ENCODE measurements at regions not wholly inside any gene's neighbourhood (a gene's known extent, or its start where the extent isn't known, plus 50 kb on each side); places are given as distances from the start of the nearest gene placed in this dataset.

DNA sequence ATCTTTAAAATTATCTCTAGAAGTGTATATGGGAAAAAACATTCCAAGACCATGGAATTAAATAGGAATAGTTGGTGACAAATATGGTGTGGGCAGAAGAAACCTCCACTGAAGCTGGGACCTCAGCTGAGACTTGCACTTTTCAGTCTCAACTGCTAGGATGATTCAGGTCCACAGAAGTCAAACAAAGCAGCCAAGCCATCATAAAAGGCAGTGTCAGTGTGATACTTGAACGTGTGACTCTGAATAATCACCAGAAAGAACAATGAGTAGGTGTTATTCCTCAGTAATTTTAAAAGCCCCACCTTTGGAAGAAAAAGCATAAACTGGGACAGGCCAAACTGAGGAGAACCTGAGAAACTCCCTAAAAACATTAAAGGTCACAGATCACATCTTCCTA is 90.7 kb downstream of the ZNF281 start:
- in situ Hi-C loops (cut with MboI; ENCODE audit: low sequenced_read_pairs): no loop called here

DNA sequence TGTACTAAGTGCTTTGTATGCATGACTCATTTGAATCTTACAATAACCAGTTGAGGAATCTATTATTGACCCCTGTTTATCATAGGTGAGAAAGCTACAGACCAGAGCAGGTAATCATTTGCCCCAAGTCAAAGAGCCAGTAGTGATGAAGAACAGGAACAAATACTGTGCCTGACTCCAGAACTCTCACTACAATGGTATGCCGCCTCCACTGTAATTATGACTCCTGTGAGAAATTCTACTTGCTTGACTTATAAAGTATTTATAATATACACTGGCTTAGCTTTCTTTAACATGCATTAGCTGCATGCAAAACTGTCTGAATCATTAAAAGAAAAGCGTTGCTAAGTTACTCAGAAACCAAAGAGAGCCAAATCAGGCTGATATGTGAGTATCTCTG is 92.6 kb downstream of the ZNF281 start:
- in situ Hi-C loops (cut with MboI; ENCODE audit: low sequenced_read_pairs): no loop called here

DNA sequence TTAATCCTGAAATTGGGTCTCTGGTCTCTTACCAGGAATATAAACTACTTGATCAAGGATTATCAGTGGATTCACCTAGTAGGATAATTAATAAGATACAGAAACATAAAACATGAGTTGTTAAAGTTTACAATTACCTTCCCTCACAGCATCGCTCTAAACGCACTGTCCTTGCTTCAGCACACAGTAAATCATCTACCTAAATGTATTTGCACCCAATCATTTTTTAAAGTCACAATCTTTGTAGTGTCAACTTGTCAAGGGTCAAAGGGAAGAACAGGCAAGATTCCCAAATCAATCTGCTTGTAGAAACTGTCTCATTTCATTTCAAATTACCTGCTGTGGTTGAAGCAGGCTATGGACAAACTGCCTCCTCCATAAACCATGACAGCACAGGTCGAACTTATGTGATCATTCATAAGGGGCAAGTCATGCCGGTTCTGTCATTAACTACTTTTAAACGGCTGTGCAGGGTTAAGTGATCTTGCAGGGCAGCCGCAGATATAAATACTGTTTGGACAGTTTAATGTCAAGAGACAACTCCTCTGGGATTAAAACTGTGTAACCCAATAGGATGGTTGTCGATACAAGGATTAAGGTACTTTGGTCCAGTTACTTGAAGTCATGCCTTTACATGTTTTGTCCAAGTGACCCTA is 93.6 kb downstream of the ZNF281 start:
- in situ Hi-C loops (cut with MboI; ENCODE audit: low sequenced_read_pairs): no loop called here

DNA sequence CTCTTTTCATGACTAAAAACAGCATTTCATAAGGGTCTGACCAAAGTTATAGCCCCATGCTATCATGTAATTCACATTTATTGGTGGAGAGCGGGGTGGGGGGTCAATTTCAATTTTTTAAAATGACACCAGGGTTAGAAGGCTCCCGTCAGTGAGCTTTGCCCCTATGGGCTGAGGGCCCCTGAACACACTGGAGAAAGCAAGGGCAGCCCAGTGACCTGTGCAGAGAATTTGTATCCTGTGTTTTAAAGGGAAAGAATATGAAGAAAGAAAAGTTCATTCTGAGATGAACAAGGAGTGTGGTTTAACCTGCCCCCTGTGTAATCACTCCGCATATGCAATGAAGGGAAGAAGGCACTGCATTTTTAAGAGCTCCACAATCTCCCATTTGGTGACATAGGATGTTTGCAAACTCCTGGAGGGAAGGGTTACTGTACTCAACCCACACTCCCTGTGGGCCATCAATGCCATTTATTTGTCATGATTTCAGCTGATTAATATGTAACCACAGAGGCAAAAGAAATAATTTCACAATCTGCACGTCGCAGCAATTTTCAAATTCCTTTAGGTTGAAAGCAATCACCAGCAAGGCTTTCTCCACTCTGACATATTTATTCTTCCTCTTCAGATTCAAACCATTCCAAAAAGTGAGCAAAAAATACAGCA is 95.6 kb downstream of the ZNF281 start:
- in situ Hi-C loops (cut with MboI; ENCODE audit: low sequenced_read_pairs): no loop called here

DNA sequence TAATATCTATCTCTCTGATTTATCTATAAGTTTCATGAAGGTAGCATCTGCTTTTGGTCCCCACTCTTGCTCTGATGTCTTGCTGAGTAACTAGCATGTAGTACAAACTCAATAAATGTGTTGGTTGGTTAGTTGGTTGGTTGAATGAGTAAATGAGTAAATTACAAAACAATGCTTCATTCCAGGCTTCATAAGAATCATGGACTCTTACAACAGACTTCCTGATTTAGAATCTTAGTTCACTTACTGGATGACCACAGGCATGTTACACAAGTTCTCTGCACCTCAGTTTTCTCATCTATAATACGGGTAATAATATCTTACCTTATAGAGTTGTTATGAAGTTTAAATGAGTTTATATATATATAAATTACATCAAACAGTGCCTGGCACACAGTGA is 98.6 kb downstream of the ZNF281 start:
- in situ Hi-C loops (cut with MboI; ENCODE audit: low sequenced_read_pairs): no loop called here

DNA sequence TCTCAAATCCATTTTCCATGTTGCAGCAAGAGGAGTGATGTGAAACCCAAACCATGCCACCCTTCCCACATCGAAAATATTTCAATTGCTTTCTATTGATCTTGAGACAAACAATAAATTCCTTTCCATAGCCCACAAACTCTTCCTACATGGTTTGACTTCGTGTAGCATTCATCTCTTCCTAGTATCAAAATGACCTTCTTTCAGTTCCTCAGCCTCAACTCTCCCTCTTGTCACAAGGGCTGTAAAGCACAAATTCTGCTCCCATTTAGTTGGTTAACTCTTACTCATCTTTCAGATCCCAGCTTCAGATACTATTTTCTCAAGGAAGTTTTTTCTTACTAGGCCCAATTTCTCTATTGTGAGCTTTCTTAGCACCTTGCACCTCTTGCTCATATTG is 99.0 kb downstream of the ZNF281 start:
- in situ Hi-C loops (cut with MboI; ENCODE audit: low sequenced_read_pairs): no loop called here

DNA sequence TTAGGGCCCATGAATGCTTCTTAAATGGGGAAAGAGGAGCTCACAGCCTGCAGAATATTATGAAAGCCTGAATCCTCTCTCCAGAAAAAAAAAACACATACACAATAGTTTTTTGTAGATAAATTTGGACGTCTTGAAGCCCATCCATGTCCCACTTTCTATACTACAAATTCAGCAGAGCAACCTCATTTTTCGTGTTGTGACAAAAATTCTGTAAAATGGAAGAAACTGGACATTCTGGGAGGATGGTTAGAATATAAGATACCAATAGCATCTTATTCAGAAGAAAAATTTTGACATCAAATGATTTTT is 102.1 kb downstream of the ZNF281 start:
- in situ Hi-C loops (cut with MboI; ENCODE audit: low sequenced_read_pairs): no loop called here

DNA sequence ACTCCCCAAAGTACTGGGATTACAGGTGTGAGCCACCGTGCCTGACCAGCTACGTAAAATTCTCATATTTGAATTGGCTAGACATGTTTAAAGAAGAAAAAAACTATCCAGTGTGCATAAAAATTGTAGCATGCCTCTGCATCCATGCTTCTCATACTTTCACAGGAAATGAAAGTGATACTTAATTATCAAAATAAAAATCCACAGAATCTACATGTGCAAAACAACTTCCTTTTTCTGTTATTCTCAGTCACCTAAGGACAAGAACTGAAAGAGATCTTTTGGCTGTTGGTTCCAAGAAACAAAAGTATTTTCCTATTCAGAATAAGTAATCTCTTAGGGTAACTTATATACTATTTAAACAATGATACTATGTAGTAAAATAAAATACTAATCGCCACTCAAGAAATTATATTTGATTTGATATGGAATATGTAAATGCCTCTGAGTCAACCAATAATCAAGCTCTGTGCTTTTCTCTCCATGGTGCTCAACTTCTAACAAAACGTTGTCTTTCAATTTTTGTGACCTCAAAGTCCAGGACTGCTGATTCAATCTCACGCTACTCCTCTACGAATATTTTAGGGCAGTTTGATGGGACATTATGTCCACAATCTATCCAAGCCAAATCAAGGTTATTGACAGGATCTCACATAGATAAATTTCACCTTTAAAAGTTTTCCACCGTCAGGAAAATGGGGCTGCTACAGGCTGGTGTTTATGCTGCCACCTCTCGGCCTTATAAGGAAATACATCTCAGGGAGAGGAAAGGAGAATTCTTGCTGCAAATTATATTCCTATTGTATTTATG is 102.7 kb downstream of the ZNF281 start:
- in situ Hi-C loops (cut with MboI; ENCODE audit: low sequenced_read_pairs): no loop called here

DNA sequence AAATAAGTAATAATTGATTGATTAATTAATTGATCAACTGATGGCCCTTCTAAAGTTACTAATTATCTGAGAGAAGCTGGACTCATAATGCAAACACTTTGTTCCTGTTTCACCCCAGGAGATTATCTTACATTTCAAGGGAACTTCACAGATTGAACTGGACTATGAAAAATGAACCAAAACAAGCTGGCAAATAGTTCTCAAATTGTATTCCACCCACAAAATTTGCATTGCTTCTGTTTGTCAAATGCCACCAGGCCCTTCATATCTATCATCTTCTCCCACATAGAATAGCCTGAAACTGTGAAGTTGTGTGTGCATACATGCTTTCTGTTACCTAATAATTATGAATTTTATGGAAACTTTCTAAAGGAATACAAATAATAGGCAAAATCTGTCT is 104.0 kb downstream of the ZNF281 start:
- in situ Hi-C loops (cut with MboI; ENCODE audit: low sequenced_read_pairs): no loop called here

DNA sequence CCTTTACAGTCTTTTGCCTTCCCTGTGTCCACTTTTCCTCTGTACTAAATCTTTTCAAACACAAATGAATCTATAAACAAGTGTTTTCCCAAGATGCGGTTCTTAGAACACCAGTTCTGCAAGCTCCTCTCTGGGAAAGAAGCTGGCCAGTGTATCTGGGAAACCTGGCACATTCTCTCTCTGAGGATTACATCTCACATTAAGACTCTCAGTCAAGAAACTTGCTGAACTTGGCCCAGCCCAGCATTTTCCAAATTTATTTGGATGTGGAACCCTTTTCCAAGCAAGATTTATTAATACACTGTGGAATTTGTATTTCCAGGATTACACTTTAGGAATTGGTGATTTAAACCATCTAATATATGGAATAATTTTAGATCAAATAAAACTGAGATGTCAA is 105.7 kb downstream of the ZNF281 start:
- in situ Hi-C loops (cut with MboI; ENCODE audit: low sequenced_read_pairs): no loop called here

DNA sequence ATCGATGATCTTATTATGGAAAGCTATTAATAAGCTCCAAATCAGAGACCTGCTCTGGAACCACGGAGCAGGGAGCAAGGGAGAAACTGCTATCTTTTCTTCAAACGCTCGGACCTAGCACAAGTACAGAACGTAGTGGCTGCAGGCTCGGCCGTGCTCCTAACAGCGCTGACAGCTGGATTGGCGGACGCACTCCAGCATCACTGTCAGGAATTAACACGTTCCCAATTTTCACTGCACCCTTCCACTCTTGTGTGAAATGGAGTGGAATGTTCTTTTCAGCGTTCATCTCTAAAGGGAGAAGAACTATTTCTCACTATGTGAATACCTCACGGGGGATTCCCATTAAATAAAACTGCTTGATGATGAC is 106.9 kb downstream of the ZNF281 start:
- in situ Hi-C loops (cut with MboI; ENCODE audit: low sequenced_read_pairs): no loop called here

DNA sequence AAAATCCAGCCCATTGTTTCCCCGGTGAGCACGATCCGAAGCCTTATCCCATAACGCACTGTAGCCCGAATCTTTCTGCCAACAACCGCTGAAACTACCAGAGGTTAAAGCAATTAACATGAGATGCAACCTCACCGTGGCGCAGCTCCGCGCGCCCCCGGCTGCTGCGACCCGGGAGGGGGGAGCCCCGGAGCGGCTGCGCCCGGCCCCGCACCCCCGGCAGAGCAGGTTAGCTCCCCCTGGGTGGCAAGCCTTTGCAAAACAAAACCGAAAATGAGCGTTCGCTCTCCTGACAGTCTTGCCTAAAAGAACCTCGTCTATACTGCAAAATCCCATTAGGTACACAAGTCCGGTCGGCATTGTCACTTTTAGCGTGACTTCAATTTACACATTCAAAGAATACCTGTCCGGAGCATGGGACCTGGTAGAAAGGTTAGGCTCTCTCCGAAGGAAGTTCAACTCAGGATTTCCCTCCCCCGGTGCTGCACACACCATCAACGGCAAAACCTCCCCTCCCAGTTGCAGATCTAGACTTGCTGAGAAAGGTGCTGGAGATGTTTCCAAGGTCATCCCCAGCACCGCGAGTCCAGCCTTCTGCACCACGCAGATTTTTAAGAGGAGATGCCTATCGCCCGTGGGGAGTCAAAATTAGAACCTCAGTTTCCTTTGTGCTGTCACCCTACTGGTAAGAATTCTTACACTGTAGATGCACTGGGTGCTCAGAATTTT is 107.5 kb downstream of the ZNF281 start:
- in situ Hi-C loops (cut with MboI; ENCODE audit: low sequenced_read_pairs): no loop called here

DNA sequence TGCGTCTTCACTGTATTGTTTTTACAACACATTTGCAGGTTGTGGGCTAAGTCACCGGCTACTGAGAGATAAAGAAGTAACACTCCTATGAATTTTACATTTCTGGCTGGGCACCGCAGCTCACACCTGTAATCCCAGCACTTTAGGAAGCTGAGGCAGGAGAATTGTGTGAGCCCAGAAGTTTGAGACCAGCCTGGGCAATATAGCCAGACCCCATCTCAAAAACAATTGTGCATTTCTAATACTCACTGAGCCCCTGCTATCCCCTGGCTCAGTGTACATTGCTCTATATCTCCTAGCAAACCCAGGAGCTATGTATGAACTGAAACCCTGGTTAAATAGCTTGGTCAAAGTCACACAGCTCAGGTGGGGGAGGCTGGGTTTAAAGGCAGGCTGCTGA is 108.7 kb downstream of the ZNF281 start:
- in situ Hi-C loops (cut with MboI; ENCODE audit: low sequenced_read_pairs): no loop called here

DNA sequence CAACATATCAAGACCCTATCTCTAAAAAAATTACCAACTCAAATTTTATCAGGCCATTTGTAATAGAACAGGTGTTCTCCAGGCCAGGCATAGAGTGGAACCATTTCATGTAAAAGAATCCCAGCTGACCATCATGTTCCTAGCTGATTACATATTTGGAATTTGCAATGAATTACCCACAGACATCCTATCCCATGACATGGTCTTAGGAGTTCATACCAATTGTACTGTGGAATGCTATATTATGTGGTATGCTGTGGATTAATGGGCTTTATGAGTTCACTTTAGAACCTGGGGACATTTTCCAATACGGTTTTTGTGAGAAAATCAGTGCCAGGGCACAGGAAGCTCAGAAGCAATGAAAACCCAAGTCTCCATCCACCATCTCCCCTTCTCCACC is 110.3 kb downstream of the ZNF281 start:
- in situ Hi-C loops (cut with MboI; ENCODE audit: low sequenced_read_pairs): loop anchor here (25.0 kb wide), 1 partner anchor 612 kb away; no protein-coding TSS in a partner anchor

DNA sequence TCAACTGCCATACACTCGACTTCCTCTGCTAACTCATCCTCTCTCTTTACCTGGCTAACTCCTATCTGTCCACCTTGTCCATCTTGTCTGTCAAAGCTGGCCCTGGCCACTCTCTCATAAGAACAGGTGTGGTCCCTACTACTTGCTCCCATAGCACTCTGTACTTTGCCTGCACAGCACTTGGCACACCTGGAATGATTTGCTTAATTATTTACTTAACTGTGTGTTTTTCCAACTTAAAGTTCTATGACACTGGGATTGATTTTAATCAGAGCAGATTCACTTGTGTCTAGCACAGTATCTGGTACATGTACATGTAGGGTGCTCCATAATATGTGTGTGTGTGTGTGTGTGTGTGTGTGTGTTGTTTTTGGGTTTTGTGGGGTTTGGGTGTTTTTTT is 111.6 kb downstream of the ZNF281 start:
- in situ Hi-C loops (cut with MboI; ENCODE audit: low sequenced_read_pairs): loop anchor here (25.0 kb wide), 1 partner anchor 611 kb away; no protein-coding TSS in a partner anchor

DNA sequence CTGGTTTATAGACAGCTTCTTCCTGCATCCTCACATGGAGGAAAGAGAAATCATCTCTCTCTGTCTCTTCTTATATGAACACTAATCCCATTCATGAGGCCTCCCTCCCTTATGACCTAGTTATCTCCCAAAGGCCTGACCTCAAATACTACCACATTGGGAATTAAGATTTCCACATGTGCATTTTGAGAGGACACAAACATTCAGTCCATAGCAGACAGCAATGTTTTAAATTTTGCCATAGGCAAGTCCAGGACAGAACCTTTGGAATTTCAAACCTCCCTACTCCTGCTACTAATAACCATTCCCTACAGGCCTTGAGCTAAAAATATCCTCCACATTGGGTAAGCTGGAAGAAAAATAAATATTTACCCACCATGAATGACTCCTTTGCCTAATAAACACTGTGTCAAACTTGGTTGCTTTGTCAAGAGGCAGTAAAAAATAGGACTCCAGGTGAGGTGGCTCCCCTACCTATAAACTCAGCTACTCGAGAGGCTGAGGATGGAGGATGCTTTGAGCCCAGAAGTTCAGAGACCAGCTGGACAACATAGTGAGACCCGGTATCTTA is 113.7 kb downstream of the ZNF281 start:
- in situ Hi-C loops (cut with MboI; ENCODE audit: low sequenced_read_pairs): loop anchor here (25.0 kb wide), 1 partner anchor 609 kb away; no protein-coding TSS in a partner anchor

DNA sequence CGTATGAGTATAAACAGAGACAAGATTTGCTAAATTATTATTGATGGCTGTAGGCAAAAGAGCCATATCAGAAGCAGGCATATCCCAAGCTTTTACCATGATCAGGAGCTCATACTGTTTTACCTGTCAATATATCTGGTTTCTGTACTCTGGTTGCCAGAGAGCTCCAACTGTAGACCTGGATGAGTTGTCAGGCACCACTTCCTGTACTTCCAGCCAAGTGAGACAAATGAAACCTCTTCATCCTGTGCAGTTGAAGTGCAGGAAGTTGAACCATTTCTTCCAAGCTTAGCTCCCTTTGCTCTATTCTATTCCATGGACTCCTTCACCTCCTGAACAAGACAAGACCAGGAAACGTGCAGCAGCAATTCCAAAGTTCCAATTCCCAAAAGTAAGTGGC is 115.6 kb downstream of the ZNF281 start:
- in situ Hi-C loops (cut with MboI; ENCODE audit: low sequenced_read_pairs): loop anchor here (25.0 kb wide), 1 partner anchor 607 kb away; no protein-coding TSS in a partner anchor

DNA sequence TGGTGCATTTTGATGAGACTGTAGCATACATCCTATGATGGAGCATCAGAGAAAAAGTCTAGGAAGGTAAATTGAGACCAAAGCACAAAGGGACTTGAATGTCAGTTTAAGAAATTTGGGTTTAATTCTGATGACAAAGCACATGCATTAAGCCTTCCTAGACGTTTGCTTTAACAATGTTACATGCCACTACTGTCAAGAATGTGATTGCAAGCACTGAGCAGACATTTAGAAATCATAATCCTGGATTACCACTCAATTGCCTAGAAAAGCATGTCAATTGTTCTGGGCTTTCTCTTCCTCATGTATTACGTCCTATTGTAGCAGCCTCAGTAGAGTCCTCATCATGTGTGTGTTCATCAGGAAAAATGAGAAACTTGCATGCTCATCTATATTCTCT is 117.1 kb downstream of the ZNF281 start:
- in situ Hi-C loops (cut with MboI; ENCODE audit: low sequenced_read_pairs): loop anchor here (25.0 kb wide), 1 partner anchor 605 kb away; no protein-coding TSS in a partner anchor

DNA sequence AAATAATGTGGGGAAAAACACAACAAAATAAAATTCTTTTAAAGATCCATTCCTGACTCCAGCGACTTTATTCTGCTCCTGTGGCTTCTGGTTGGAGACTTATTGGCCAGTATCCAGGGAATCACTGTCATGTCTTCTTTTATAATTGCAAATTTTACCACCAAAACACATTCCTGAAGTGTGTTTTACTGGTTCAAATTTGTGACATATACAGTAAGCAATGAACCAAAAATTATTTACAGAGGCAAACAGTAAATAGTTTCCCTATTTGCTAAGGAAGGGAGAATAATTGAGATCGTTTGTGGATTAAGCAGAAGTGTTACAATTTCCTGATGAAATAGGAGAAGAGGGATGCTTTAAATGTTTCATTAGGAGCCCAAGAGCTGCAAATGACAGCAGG is 118.7 kb downstream of the ZNF281 start:
- in situ Hi-C loops (cut with MboI; ENCODE audit: low sequenced_read_pairs): loop anchor here (25.0 kb wide), 1 partner anchor 604 kb away; no protein-coding TSS in a partner anchor

DNA sequence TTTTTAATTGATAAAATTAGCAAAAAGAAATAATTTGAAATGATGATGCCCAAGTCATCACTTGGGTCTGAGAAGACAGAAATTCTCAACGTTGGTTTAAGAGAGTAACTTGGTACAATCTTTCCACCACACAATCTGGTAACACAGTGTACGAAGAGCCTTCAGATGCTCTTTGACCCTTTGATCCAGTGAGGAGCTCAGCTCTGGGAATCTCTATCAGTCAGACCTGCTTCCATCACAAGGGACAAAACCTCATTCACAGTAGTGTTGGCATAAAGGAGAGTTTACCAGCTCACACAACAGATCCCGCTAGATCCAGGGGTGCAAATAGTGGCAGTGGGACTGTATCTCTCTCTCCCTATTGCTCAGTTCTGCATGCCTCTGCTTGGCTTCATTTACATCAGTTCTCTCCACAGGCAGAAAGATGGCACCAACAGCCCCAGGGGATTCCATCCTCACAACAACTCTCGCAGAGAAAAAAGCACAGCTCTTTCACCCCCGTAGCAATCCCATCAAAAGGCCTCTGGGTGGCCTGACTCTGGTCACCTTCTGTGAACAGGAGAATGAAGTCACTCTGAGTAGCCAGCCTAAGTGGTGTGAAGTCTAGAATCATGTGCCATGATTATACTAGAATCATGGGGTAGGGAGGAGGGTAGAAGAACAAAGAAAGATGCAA is 119.7 kb downstream of the ZNF281 start:
- in situ Hi-C loops (cut with MboI; ENCODE audit: low sequenced_read_pairs): loop anchor here (25.0 kb wide), 1 partner anchor 603 kb away; no protein-coding TSS in a partner anchor
